IMR-90 (cell line): ENCODE measurements at regions not wholly inside any gene's neighbourhood (a gene's known extent, or its start where the extent isn't known, plus 50 kb on each side); places are given as distances from the start of the nearest gene placed in this dataset.
A peak's percentile ranks its signal among the peaks of the same experiment; 100 is the strongest.

Experiments
- ATAC-seq: fragments of 200-7000 bp; cut with Tn5 transposase; 2 replicates; pipeline ENCODE4 v1.9.1; 2020; ENCODE audit warnings: low read depth, mild to moderate bottlenecking, moderate library complexity
- BruUV-seq: library from RNA; stranded (reverse); fragments of 400-500 nt; replicated peaks from 2 replicates; lab custom pipeline; 2021; lab: Mats Ljungman, UMichigan
- CTCF ChIA-PET: fragments of 300-600 bp; formaldehyde crosslinking; extraction: SDS; loops from one replicate; lab custom pipeline; 2021; ENCODE audit warnings: antibody characterized with exemption; lab: Yijun Ruan, JAX
- POLR2A ChIA-PET: fragments of 300-600 bp; sonication (Branson Sonifier 250); formaldehyde crosslinking; loops from one replicate; lab custom pipeline; 2022; ENCODE audit warnings: antibody characterized with exemption; ENCODE audit not compliant: unreplicated experiment; lab: Charles Lee
- DNase-seq: peaks from one replicate; pipeline ENCODE4 v3.0.0; 2013
- H2AFZ ChIP-seq: replicated peaks from 2 replicates; pipeline ENCODE3; 2013; ENCODE audit warnings: low read length, mild to moderate bottlenecking; ENCODE audit not compliant: poor library complexity
- H2AK5ac ChIP-seq: 2 replicates; pipeline ENCODE4 v1.6.1; 2013; ENCODE audit warnings: low read depth, low read length, inconsistent platforms
- H2AK9ac ChIP-seq: replicated peaks from 2 replicates; pipeline ENCODE3; 2013; ENCODE audit warnings: mild to moderate bottlenecking, low read depth, low read length, moderate library complexity; ENCODE audit not compliant: poor library complexity
- H2BK120ac ChIP-seq: 2 replicates; pipeline ENCODE4 v1.6.1; 2013; ENCODE audit warnings: low read depth, low read length, inconsistent platforms
- H2BK15ac ChIP-seq: 3 replicates; pipeline ENCODE4 v1.6.1; 2013; ENCODE audit warnings: low read depth, low read length, inconsistent platforms
- H2BK20ac ChIP-seq: 2 replicates; pipeline ENCODE4 v1.6.1; 2013; ENCODE audit warnings: low read depth, mild to moderate bottlenecking, inconsistent platforms, low read length, moderate library complexity
- H2BK5ac ChIP-seq: 2 replicates; pipeline ENCODE4 v1.6.1; 2013; ENCODE audit warnings: mild to moderate bottlenecking, low read depth, low read length, inconsistent platforms; ENCODE audit not compliant: poor library complexity, severe bottlenecking
- H3K14ac ChIP-seq: replicated peaks from 2 replicates; pipeline ENCODE4 v1.6.1; 2013; ENCODE audit warnings: low read depth, low read length, inconsistent platforms
- H3K18ac ChIP-seq: 2 replicates; pipeline ENCODE4 v1.6.1; 2013; ENCODE audit warnings: low read depth, low read length, control low read depth
- H3K23ac ChIP-seq: 2 replicates; pipeline ENCODE4 v1.6.1; 2013; ENCODE audit warnings: low read depth, low read length, inconsistent platforms
- H3K27ac ChIP-seq: 2 replicates; pipeline ENCODE4 v1.5.1; 2013; ENCODE audit warnings: mild to moderate bottlenecking, control low read depth, low read length; ENCODE audit not compliant: insufficient read depth
- H3K27me3 ChIP-seq: 2 replicates; pipeline ENCODE4 v1.6.1; 2013; ENCODE audit warnings: low read length; ENCODE audit not compliant: control insufficient read depth, insufficient read depth
- H3K36me3 ChIP-seq: 2 replicates; pipeline ENCODE4 v1.6.1; 2013; ENCODE audit warnings: low read length, mixed read lengths; ENCODE audit not compliant: control insufficient read depth, insufficient read depth
- H3K4ac ChIP-seq: 2 replicates; pipeline ENCODE4 v1.6.1; 2013; ENCODE audit warnings: low read depth, low read length, inconsistent platforms
- H3K4me1 ChIP-seq: 2 replicates; pipeline ENCODE4 v1.6.1; 2013; ENCODE audit warnings: low read length, mixed read lengths; ENCODE audit not compliant: control insufficient read depth, insufficient read depth
- H3K4me2 ChIP-seq: 2 replicates; pipeline ENCODE4 v1.6.1; 2013; ENCODE audit warnings: low read depth, mild to moderate bottlenecking, control low read depth, low read length, moderate library complexity
- H3K4me3 ChIP-seq: 2 replicates; pipeline ENCODE4 v1.5.1; 2013; ENCODE audit warnings: low read depth, mild to moderate bottlenecking, control low read depth, low read length, moderate library complexity; ENCODE audit not compliant: insufficient read depth
- H3K56ac ChIP-seq: 2 replicates; pipeline ENCODE4 v1.6.1; 2013; ENCODE audit warnings: low read length, inconsistent platforms; ENCODE audit not compliant: insufficient read depth; ENCODE audit errors: extremely low read depth
- H3K79me1 ChIP-seq, 2 experiments: 2 replicates each; pipeline ENCODE4 v1.6.1; 2013; ENCODE audit warnings: low read length in 2 of 2, inconsistent platforms in 1 of 2, low read depth in 1 of 2
- H3K9ac ChIP-seq: 2 replicates; pipeline ENCODE4 v1.6.1; 2013; ENCODE audit warnings: low read depth, low read length, control low read depth
- H3K9me1 ChIP-seq: 2 replicates; pipeline ENCODE4 v1.6.1; 2013; ENCODE audit warnings: low read length, inconsistent platforms; ENCODE audit not compliant: insufficient read depth
- H3K9me3 ChIP-seq: 2 replicates; pipeline ENCODE4 v1.6.1; 2013; ENCODE audit warnings: low read length; ENCODE audit not compliant: control insufficient read depth, insufficient read depth
- H4K20me1 ChIP-seq: 2 replicates; pipeline ENCODE4 v1.6.1; 2013; ENCODE audit warnings: low read length, inconsistent platforms; ENCODE audit not compliant: insufficient read depth
- H4K5ac ChIP-seq: 2 replicates; pipeline ENCODE4 v1.6.1; 2013; ENCODE audit warnings: mild to moderate bottlenecking, low read depth, low read length, control low read depth
- H4K8ac ChIP-seq, 2 experiments: 2 replicates each; pipeline ENCODE4 v1.6.1; 2013; ENCODE audit warnings: low read depth in 2 of 2, low read length in 2 of 2, control low read depth in 1 of 2, inconsistent platforms in 1 of 2
- H4K91ac ChIP-seq: 2 replicates; pipeline ENCODE4 v1.6.1; 2013; ENCODE audit warnings: low read depth, low read length, inconsistent platforms; ENCODE audit not compliant: insufficient read depth
- CEBPB ChIP-seq: IDR thresholded peaks from 2 replicates; pipeline ENCODE4 v1.6.1; 2012; ENCODE audit warnings: low read depth, low read length, improper control_type of control experiment
- FOS ChIP-seq: fragments of 150-350 bp; IDR thresholded peaks from 2 replicates; pipeline ENCODE4 v1.6.1; 2016; ENCODE audit warnings: low read depth, low read length
- MAFK ChIP-seq: IDR thresholded peaks from 2 replicates; pipeline ENCODE4 v1.6.1; 2012; ENCODE audit warnings: low read depth, low read length, improper control_type of control experiment
- RCOR1 ChIP-seq: IDR thresholded peaks from 2 replicates; pipeline ENCODE4 v1.6.1; 2012; ENCODE audit warnings: mild to moderate bottlenecking, low read length, improper control_type of control experiment; ENCODE audit not compliant: insufficient replicate concordance
- RFX5 ChIP-seq: IDR thresholded peaks from 2 replicates; pipeline ENCODE4 v1.8.0; 2012; ENCODE audit warnings: low read depth, mild to moderate bottlenecking, low read length, moderate library complexity
- SMC3 ChIP-seq: fragments of 150-350 bp; IDR thresholded peaks from 2 replicates; pipeline ENCODE4 v1.6.1; 2016; ENCODE audit warnings: low read depth, mild to moderate bottlenecking, antibody characterized with exemption, low read length, moderate library complexity
- WGBS, 2 experiments: methylation state at CpG; one replicate each; pipeline versions ENCODE4 v1.1.5 to v1.1.7; 2013; ENCODE audit warnings: missing lambda C conversion rate in 2 of 2; ENCODE audit not compliant: insufficient read length in 1 of 2; ENCODE audit errors: extremely low coverage in 2 of 2; 5-methylcytosine and 5-hydroxymethylcytosine counted together
- dilution Hi-C: fragments of 300-500 bp; cut with HindIII; formaldehyde crosslinking; loops from one replicate; pipeline ENCODE4 v1.14.3; 2018; ENCODE audit warnings: low sequenced_read_pairs; ENCODE audit not compliant: unreplicated experiment
- in situ Hi-C: fragments of 300-500 bp; cut with MboI; formaldehyde crosslinking; loops from 3 replicates; pipeline ENCODE4 v1.14.3; 2019; ENCODE audit warnings: low sequenced_read_pairs, inconsistent platforms, mixed read lengths
- intact Hi-C: fragments of 100-400 bp; cut with micrococcal nuclease; formaldehyde crosslinking; loops from 2 replicates; pipeline ENCODE4 v1.10.0; 2022
- TF ChIP-seq, protein P1 (sequence below): fragments of 150-350 bp; IDR thresholded peaks from 2 replicates; pipeline ENCODE4 v1.6.1; 2016; ENCODE audit warnings: low read depth, mild to moderate bottlenecking, low read length, moderate library complexity, borderline replicate concordance
- TF ChIP-seq, protein P2 (sequence below): fragments of 150-350 bp; IDR thresholded peaks from 2 replicates; pipeline ENCODE4 v1.6.1; 2017; ENCODE audit warnings: mild to moderate bottlenecking, antibody characterized with exemption, low read length, low read depth

- peak overlapping the region; percentile 5; the same call in 1 of the 2 replicates for H2BK120ac ChIP-seq
- WGBS, 2 experiments = no CpG with 5 or more reads among the region's 2 CpGs
- H3K9me3 ChIP-seq = no peaks in the 10 kb centered on the region
- no peaks in the 10 kb centered on the region for H3K27me3 ChIP-seq
- no peaks in the 10 kb centered on the region for H3K79me1 ChIP-seq
- H3K18ac ChIP-seq = peak overlapping the region; percentile 9; the same call in 1 of the 2 replicates
- no peak overlapping the region for H3K56ac ChIP-seq
- ATAC-seq (peak; percentile 71), DNase-seq (no peak)
- H2BK15ac ChIP-seq = peak overlapping the region; percentile 39; the same call in 2 of the 3 replicates
- H2AK9ac ChIP-seq = no peak overlapping the region
- no peak overlapping the region for H3K4me3 ChIP-seq
- intact Hi-C loops = no loop called here
- H3K23ac ChIP-seq = no peak overlapping the region
- in situ Hi-C loops = no loop called here
- TF ChIP-seq, protein P1, sequence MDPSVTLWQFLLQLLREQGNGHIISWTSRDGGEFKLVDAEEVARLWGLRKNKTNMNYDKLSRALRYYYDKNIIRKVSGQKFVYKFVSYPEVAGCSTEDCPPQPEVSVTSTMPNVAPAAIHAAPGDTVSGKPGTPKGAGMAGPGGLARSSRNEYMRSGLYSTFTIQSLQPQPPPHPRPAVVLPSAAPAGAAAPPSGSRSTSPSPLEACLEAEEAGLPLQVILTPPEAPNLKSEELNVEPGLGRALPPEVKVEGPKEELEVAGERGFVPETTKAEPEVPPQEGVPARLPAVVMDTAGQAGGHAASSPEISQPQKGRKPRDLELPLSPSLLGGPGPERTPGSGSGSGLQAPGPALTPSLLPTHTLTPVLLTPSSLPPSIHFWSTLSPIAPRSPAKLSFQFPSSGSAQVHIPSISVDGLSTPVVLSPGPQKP = no peak
- TF ChIP-seq MAFK (no peak), RCOR1 (no peak), RFX5 (no peak), FOS (no peak), CEBPB (no peak), SMC3 (no peak)
- TF ChIP-seq, protein P2, sequence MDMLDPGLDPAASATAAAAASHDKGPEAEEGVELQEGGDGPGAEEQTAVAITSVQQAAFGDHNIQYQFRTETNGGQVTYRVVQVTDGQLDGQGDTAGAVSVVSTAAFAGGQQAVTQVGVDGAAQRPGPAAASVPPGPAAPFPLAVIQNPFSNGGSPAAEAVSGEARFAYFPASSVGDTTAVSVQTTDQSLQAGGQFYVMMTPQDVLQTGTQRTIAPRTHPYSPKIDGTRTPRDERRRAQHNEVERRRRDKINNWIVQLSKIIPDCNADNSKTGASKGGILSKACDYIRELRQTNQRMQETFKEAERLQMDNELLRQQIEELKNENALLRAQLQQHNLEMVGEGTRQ = no peak
- 0 out of 2 replicates have a peak overlapping the region, but pooled peaks have one; percentile 6 for H2AK5ac ChIP-seq
- peaks cover 13% of the 10 kb centered on the region for H3K4me1 ChIP-seq
- H2AFZ ChIP-seq = no peak overlapping the region
- no peaks in the 10 kb centered on the region for H3K36me3 ChIP-seq
- ChIA-PET CTCF (interaction anchor here (0.6 to 1.2 kb wide), 3 partner anchors 16 to 385 kb away, joined by 3 to 6 read pairs (median 6); no protein-coding TSS in a partner anchor), POLR2A (no interaction called here)
- no peak overlapping the region for H3K27ac ChIP-seq
- H4K20me1 ChIP-seq = no peaks in the 10 kb centered on the region
- H2BK20ac ChIP-seq = peak overlapping the region; percentile 16; the same call in 1 of the 2 replicates
- H4K91ac ChIP-seq = no peak overlapping the region
- dilution Hi-C loops = no loop called here
- 0 out of 2 replicates have a peak, but pooled peaks cover 2% of the 10 kb centered on the region for H3K9me1 ChIP-seq
- no peak overlapping the region; the same call in 1 of the 2 replicates for H3K14ac ChIP-seq
- no peak overlapping the region for H3K4me2 ChIP-seq
- peak overlapping the region in 1 of 2 experiments; percentile 10; a peak in 1 of 4 replicates for H4K8ac ChIP-seq
- no peak overlapping the region for H3K9ac ChIP-seq
- H3K4ac ChIP-seq = 0 out of 2 replicates have a peak overlapping the region, but pooled peaks have one; percentile 14
- no peak overlapping the region for H2BK5ac ChIP-seq
- no peak overlapping the region for H4K5ac ChIP-seq
- BruUV-seq = no TSS peak
Observed at GRCh38 chr4:113821856-113822255, 60.3 kb upstream of the CAMK2D start.
